ENCODE measurements at regions not wholly inside any gene's neighbourhood (a gene's known extent, or its start where the extent isn't known, plus 50 kb on each side); places are given as distances from the start of the nearest gene placed in this dataset.

DNA sequence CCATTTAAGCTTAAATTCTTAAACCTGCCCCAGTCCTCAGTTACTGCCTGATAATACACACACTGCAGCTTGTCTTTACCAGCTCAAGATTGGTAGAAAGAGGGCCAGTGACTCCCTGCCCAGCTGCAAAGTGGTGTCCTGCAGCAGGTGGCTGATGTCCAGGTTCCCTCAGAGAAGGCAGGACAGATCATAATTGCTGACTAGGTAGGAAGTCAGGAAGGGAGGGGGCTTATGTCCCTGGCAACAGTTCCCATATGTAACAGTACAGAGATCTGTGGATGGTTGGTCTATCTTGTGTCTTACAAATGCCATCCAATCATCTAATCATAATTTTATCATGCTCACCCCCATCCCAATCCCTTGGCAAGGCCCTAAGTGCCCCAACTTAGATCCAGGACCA, 492.1 kb upstream of the PPP2R3A start:
- TF ChIP-seq CTCF (conservative IDR thresholded peaks at IDR 0.05; ENCODE audit: low read length) (no peak), EZH2phosphoT487 (IDR thresholded peaks at IDR 0.05; ENCODE audit: borderline replicate concordance) (no peak)

All from Loucy (cell line).